ENCODE measurements at regions not wholly inside any gene's neighbourhood (a gene's known extent, or its start where the extent isn't known, plus 50 kb on each side); places are given as distances from the start of the nearest gene placed in this dataset.

GRCh38 chr4:121216461-121216860 is 52.3 kb upstream of the TNIP3 start:
- H3K27me3 Mint-ChIP-seq (ENCODE audit: unreplicated experiment), result no peaks in the 10 kb centered on the region
- no TSS peak for BruUV-seq (replicated peaks)
- CTCF ChIA-PET, result no interaction called here
- DNase-seq, result no peak
- H3K4me3 Mint-ChIP-seq (ENCODE audit: low read depth, unreplicated experiment), result no peak overlapping the region
- no peaks in the 10 kb centered on the region for H3K36me3 Mint-ChIP-seq (ENCODE audit: insufficient read depth, unreplicated experiment)
- intact Hi-C loops (cut with micrococcal nuclease; ENCODE audit: unreplicated experiment), result no loop called here
- H3K27ac Mint-ChIP-seq (ENCODE audit: unreplicated experiment), result no peak overlapping the region
- H3K4me1 Mint-ChIP-seq (ENCODE audit: low read depth, unreplicated experiment), result no peaks in the 10 kb centered on the region
- no peaks in the 10 kb centered on the region for H3K9me3 Mint-ChIP-seq (ENCODE audit: low read depth, unreplicated experiment)
- no peak for TF ChIP-seq CTCF (IDR thresholded peaks at IDR 0.05; ENCODE audit: unreplicated experiment)

- DNase-seq, result no peak
- Mint-ChIP-seq H3K4me3 (ENCODE audit: low read depth, unreplicated experiment) (no peak overlapping the region), H3K27ac (ENCODE audit: unreplicated experiment) (no peak overlapping the region), H3K27me3 (ENCODE audit: unreplicated experiment) (no peaks in the 10 kb centered on the region), H3K36me3 (ENCODE audit: insufficient read depth, unreplicated experiment) (no peaks in the 10 kb centered on the region), H3K4me1 (ENCODE audit: low read depth, unreplicated experiment) (no peaks in the 10 kb centered on the region), H3K9me3 (ENCODE audit: low read depth, unreplicated experiment) (no peaks in the 10 kb centered on the region)
- no TSS peak for BruUV-seq (replicated peaks)
- intact Hi-C loops (cut with micrococcal nuclease; ENCODE audit: unreplicated experiment), result no loop called here
- TF ChIP-seq CTCF (IDR thresholded peaks at IDR 0.05; ENCODE audit: unreplicated experiment), result no peak
- CTCF ChIA-PET, result no interaction called here
Measured at GRCh38 chr4:121213940-121214339, 49.8 kb upstream of the TNIP3 start.
